Neuronal stem cell (in vitro differentiated cells): ENCODE measurements at regions not wholly inside any gene's neighbourhood (a gene's known extent, or its start where the extent isn't known, plus 50 kb on each side); places are given as distances from the start of the nearest gene placed in this dataset.
"Not testable (repeated sequence)": the region's sequence is repeated elsewhere in the genome, so short reads cannot be mapped to it uniquely, and the experiment has no call there.

Experiments
- DNase-seq: peaks from one replicate; pipeline ENCODE4 v3.0.0-alpha.2; 2013; ENCODE audit warnings: low spot score
- H2AFZ ChIP-seq: one replicate; pipeline ENCODE4 v1.6.1; 2013; ENCODE audit warnings: mild to moderate bottlenecking, low read length, inconsistent platforms
- H2AK5ac ChIP-seq: 2 replicates; pipeline ENCODE4 v1.6.1; 2013; ENCODE audit warnings: low read depth, mild to moderate bottlenecking, inconsistent platforms, low read length, moderate library complexity, mixed read lengths
- H2BK120ac ChIP-seq: 2 replicates; pipeline ENCODE4 v1.6.1; 2013; ENCODE audit warnings: low read depth, mild to moderate bottlenecking, inconsistent platforms, low read length, moderate library complexity, mixed read lengths
- H2BK12ac ChIP-seq: one replicate; pipeline ENCODE4 v1.6.1; 2013; ENCODE audit warnings: low read length, inconsistent platforms
- H2BK15ac ChIP-seq: 2 replicates; pipeline ENCODE4 v1.6.1; 2013; ENCODE audit warnings: mild to moderate bottlenecking, low read length, inconsistent platforms, mixed read lengths
- H2BK5ac ChIP-seq: one replicate; pipeline ENCODE4 v1.6.1; 2013; ENCODE audit warnings: inconsistent platforms, mild to moderate bottlenecking, low read length, moderate library complexity
- H3K14ac ChIP-seq: one replicate; pipeline ENCODE4 v1.6.1; 2013; ENCODE audit warnings: low read length, inconsistent platforms
- H3K18ac ChIP-seq: 2 replicates; pipeline ENCODE4 v1.6.1; 2013; ENCODE audit warnings: low read length, inconsistent platforms
- H3K23ac ChIP-seq: 2 replicates; pipeline ENCODE4 v1.6.1; 2013; ENCODE audit warnings: low read depth, mild to moderate bottlenecking, mixed read lengths, low read length, inconsistent platforms; ENCODE audit not compliant: poor library complexity
- H3K27ac ChIP-seq: replicated peaks from 3 replicates; pipeline ENCODE4 v1.5.1; 2013; ENCODE audit warnings: low read length, inconsistent platforms
- H3K27me3 ChIP-seq, 3 experiments: 2 replicates each; pipeline ENCODE4 v1.6.1; 2013; ENCODE audit warnings: low read length in 3 of 3, mild to moderate bottlenecking in 2 of 3, inconsistent platforms in 1 of 3, low read depth in 1 of 3, mixed read lengths in 1 of 3, moderate library complexity in 1 of 3; ENCODE audit not compliant: control insufficient read depth in 3 of 3, insufficient read depth in 3 of 3
- H3K36me3 ChIP-seq, 2 donors: replicated peaks in 1 of 2; 2 replicates each; pipeline ENCODE4 v1.6.1; 2013; ENCODE audit warnings: low read length in 2 of 2; ENCODE audit not compliant: control insufficient read depth in 2 of 2, insufficient read depth in 2 of 2
- H3K4ac ChIP-seq: 2 replicates; pipeline ENCODE4 v1.6.1; 2013; ENCODE audit warnings: inconsistent platforms, mild to moderate bottlenecking, low read length, moderate library complexity
- H3K4me1 ChIP-seq, 2 donors: 1 replicate in 1 of 2; 2 replicates in 1 of 2; pipeline ENCODE4 v1.6.1; 2013; ENCODE audit warnings: low read length in 2 of 2, low read depth in 1 of 2; ENCODE audit not compliant: control insufficient read depth in 2 of 2, insufficient read depth in 1 of 2
- H3K4me2 ChIP-seq: one replicate; pipeline ENCODE4 v1.6.1; 2013; ENCODE audit warnings: mild to moderate bottlenecking, low read length, inconsistent platforms; ENCODE audit not compliant: insufficient read depth, poor library complexity, severe bottlenecking
- H3K4me3 ChIP-seq, 2 donors: 2 replicates each; pipeline ENCODE4 v1.5.1; 2013; ENCODE audit warnings: low read length in 2 of 2, mild to moderate bottlenecking in 2 of 2, inconsistent platforms in 1 of 2, moderate library complexity in 1 of 2
- H3K79me1 ChIP-seq: one replicate; pipeline ENCODE4 v1.6.1; 2013; ENCODE audit warnings: low read depth, mild to moderate bottlenecking, inconsistent platforms, low read length, moderate library complexity
- H3K9ac ChIP-seq: one replicate; pipeline ENCODE4 v1.6.1; 2013; ENCODE audit warnings: mild to moderate bottlenecking, low read depth, low read length, inconsistent platforms; ENCODE audit not compliant: poor library complexity
- H3K9me3 ChIP-seq, 2 donors: replicated peaks in 1 of 2; 2 replicates each; pipeline versions ENCODE3 to v1.6.1; 2013; ENCODE audit warnings: low read length in 2 of 2, mild to moderate bottlenecking in 2 of 2, inconsistent platforms in 1 of 2, low read depth in 1 of 2, mixed read lengths in 1 of 2, moderate library complexity in 1 of 2; ENCODE audit not compliant: control insufficient read depth in 2 of 2, insufficient read depth in 1 of 2
- H4K8ac ChIP-seq: one replicate; pipeline ENCODE4 v1.6.1; 2013; ENCODE audit warnings: low read depth, mild to moderate bottlenecking, inconsistent platforms, low read length, moderate library complexity
- H4K91ac ChIP-seq: one replicate; pipeline ENCODE4 v1.6.1; 2013; ENCODE audit warnings: low read length, low read depth, mild to moderate bottlenecking, inconsistent platforms; ENCODE audit not compliant: poor library complexity
- WGBS, 2 donors: extraction: QIAGEN DNeasy Blood & Tissue Kit; methylation state at CpG; one replicate each; pipeline ENCODE4 v1.1.7; 2013; ENCODE audit warnings: missing lambda C conversion rate in 2 of 2, mixed read lengths in 1 of 2; ENCODE audit not compliant: insufficient read length in 2 of 2, insufficient replicate concordance in 1 of 2; ENCODE audit errors: extremely low coverage in 2 of 2; 5-methylcytosine and 5-hydroxymethylcytosine counted together

GRCh38 chr10:109219935-109220605 is 703.2 kb downstream of the XPNPEP1 start:
- no peak overlapping the region for H3K14ac ChIP-seq
- H2AK5ac ChIP-seq, result no peak overlapping the region
- DNase-seq, result no peak
- H4K91ac ChIP-seq, result no peak overlapping the region
- H3K4me2 ChIP-seq, result no peak overlapping the region
- H3K27me3 ChIP-seq, result no peaks in the 10 kb centered on the region
- H3K9ac ChIP-seq, result no peak overlapping the region
- H3K4me3 ChIP-seq, result no peak overlapping the region
- no peak overlapping the region for H3K23ac ChIP-seq
- no peaks in the 10 kb centered on the region for H3K36me3 ChIP-seq
- H2BK12ac ChIP-seq, result no peak overlapping the region
- no peak overlapping the region for H2BK120ac ChIP-seq
- no peak overlapping the region for H2BK5ac ChIP-seq
- no peak overlapping the region for H2AFZ ChIP-seq
- no peak overlapping the region for H3K27ac ChIP-seq
- no peaks in the 10 kb centered on the region for H3K9me3 ChIP-seq
- WGBS, 2 donors, result no CpG with 5 or more reads among the region's 2 CpGs
- no peaks in the 10 kb centered on the region for H3K4me1 ChIP-seq
- no peak overlapping the region for H4K8ac ChIP-seq
- no peak overlapping the region for H3K18ac ChIP-seq
- no peaks in the 10 kb centered on the region for H3K79me1 ChIP-seq
- no peak overlapping the region for H2BK15ac ChIP-seq
- no peak overlapping the region for H3K4ac ChIP-seq

GRCh38 chr10:109218207-109218606 is 705.1 kb downstream of the XPNPEP1 start:
- no peak overlapping the region for H3K14ac ChIP-seq
- no peak overlapping the region for H3K27ac ChIP-seq
- no peak overlapping the region for H3K4me3 ChIP-seq
- H4K91ac ChIP-seq, result no peak overlapping the region
- no peak overlapping the region for H2BK120ac ChIP-seq
- H3K27me3 ChIP-seq, result no peaks in the 10 kb centered on the region
- no peak overlapping the region for H2AK5ac ChIP-seq
- H3K36me3 ChIP-seq, result no peaks in the 10 kb centered on the region
- H3K23ac ChIP-seq, result no peak overlapping the region
- H2BK15ac ChIP-seq, result no peak overlapping the region
- H3K9ac ChIP-seq, result no peak overlapping the region
- no peak for DNase-seq
- no peak overlapping the region for H2BK12ac ChIP-seq
- no peaks in the 10 kb centered on the region for H3K79me1 ChIP-seq
- H3K4me2 ChIP-seq, result no peak overlapping the region
- H3K18ac ChIP-seq, result no peak overlapping the region
- H2BK5ac ChIP-seq, result no peak overlapping the region
- H3K9me3 ChIP-seq, result no peaks in the 10 kb centered on the region
- no CpG with 5 or more reads among the region's 2 CpGs for WGBS, 2 donors
- H3K4ac ChIP-seq, result no peak overlapping the region
- no peak overlapping the region for H2AFZ ChIP-seq
- H3K4me1 ChIP-seq, result no peaks in the 10 kb centered on the region
- H4K8ac ChIP-seq, result no peak overlapping the region

DNA sequence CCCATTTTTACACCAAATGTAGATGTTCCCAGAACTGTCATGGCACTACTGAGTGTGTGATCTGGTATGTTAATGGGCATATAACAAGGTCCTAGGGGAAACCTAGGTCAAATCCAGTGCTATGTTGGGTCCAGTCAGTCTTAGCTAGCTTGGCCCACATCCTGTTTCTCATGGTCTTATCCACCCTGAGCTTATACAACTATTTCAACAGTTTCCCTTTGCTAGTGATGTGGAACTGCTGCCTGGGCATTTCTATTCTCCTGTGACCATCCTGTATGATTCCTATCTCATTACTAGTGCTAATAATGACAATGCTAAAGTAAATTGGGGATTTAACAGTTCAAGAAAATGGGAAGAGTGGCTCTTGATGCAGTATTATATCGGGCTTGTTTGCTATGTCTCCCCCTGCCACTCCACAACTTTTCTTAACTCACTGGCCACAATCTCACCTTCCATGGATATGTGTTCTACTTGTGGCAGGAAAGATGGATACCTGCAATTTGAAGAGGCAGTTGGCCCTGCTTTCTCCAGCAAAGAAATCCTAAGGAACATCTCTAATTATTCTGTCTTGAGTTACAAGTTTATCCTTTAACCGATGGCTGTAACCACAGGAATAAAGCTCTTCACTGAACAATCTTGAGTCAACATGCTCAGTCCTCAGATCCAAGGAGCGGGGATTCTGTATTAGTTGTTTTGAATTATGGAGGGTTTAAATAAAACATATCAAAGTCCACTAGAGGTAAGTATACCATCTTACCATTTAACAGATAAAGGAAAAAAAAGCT is 707.8 kb downstream of the XPNPEP1 start:
- no peak overlapping the region for H3K27ac ChIP-seq
- no peak overlapping the region for H3K23ac ChIP-seq
- H3K79me1 ChIP-seq, result no peaks in the 10 kb centered on the region
- H3K4me2 ChIP-seq, result no peak overlapping the region
- no peak overlapping the region for H2BK12ac ChIP-seq
- no peak for DNase-seq
- H2BK15ac ChIP-seq, result no peak overlapping the region
- no peak overlapping the region for H2BK5ac ChIP-seq
- no peak overlapping the region for H3K14ac ChIP-seq
- no peak overlapping the region for H4K91ac ChIP-seq
- H3K36me3 ChIP-seq, result no peaks in the 10 kb centered on the region
- H3K9ac ChIP-seq, result no peak overlapping the region
- no CpG with 5 or more reads among the region's 3 CpGs for WGBS, 2 donors
- no peaks in the 10 kb centered on the region for H3K27me3 ChIP-seq
- H3K4me3 ChIP-seq, result no peak overlapping the region
- H2AK5ac ChIP-seq, result no peak overlapping the region
- H4K8ac ChIP-seq, result no peak overlapping the region
- no peak overlapping the region for H2AFZ ChIP-seq
- H2BK120ac ChIP-seq, result no peak overlapping the region
- H3K4me1 ChIP-seq, result no peaks in the 10 kb centered on the region
- H3K18ac ChIP-seq, result no peak overlapping the region
- peaks cover 0 to 2% of the 10 kb centered on the region in 2 donors for H3K9me3 ChIP-seq
- H3K4ac ChIP-seq, result no peak overlapping the region

- not testable (repeated sequence) for H3K14ac ChIP-seq, H3K18ac ChIP-seq, H3K23ac ChIP-seq, H3K4me3 ChIP-seq, H3K79me1 ChIP-seq, H2BK5ac ChIP-seq, H2AK5ac ChIP-seq, H2BK12ac ChIP-seq, H3K4ac ChIP-seq, H3K36me3 ChIP-seq, H3K4me2 ChIP-seq, H3K27ac ChIP-seq, H2AFZ ChIP-seq, H4K91ac ChIP-seq, H2BK120ac ChIP-seq, H3K9ac ChIP-seq, H3K4me1 ChIP-seq, H2BK15ac ChIP-seq, H3K27me3 ChIP-seq, H3K9me3 ChIP-seq, DNase-seq, H4K8ac ChIP-seq
- no CpG with 5 or more reads among the region's 3 CpGs for WGBS, 2 donors
Observed at GRCh38 chr10:109214891-109215290, 708.4 kb downstream of the XPNPEP1 start.
